Ascending aorta (tissue), 2 donors: ENCODE measurements at regions not wholly inside any gene's neighbourhood (a gene's known extent, or its start where the extent isn't known, plus 50 kb on each side); places are given as distances from the start of the nearest gene placed in this dataset.

Experiments
- DNase-seq, 2 donors: peaks; one replicate each; pipeline ENCODE4 v3.0.0-alpha.2; 2019; ENCODE audit warnings: low spot score in 2 of 2
- H3K27ac ChIP-seq, 2 donors: fragments of 200-600 bp; sonication (generic); one replicate each; pipeline ENCODE4 v1.5.1; 2016 to 2017; ENCODE audit warnings: mild to moderate bottlenecking in 1 of 2
- H3K27me3 ChIP-seq: fragments of 200-600 bp; sonication (generic); one replicate; pipeline ENCODE4 v1.5.1; 2017
- H3K36me3 ChIP-seq, 2 donors: fragments of 200-600 bp; sonication (generic); one replicate each; pipeline ENCODE4 v1.5.1; 2016
- H3K4me1 ChIP-seq, 2 donors: fragments of 200-600 bp; sonication (generic); one replicate each; pipeline ENCODE4 v1.5.1; 2016 to 2017; ENCODE audit warnings: mild to moderate bottlenecking in 1 of 2
- H3K4me3 ChIP-seq, 2 donors: fragments of 200-600 bp; sonication (generic); one replicate each; pipeline ENCODE4 v1.5.1; 2016 to 2017; ENCODE audit warnings: mild to moderate bottlenecking in 1 of 2
- H3K9me3 ChIP-seq, 2 donors: fragments of 200-600 bp; sonication (generic); one replicate each; pipeline ENCODE4 v1.5.1; 2016
- intact Hi-C: fragments of 100-400 bp; cut with DNase I; formaldehyde crosslinking; loops from one replicate; pipeline ENCODE4 v1.15.1; 2023
- TF ChIP-seq, protein P1 (sequence below), 3 experiments: fragments of 200-600 bp in 2 of 3; fragments of 450-650 bp in 1 of 3; sonication (generic) in 2 of 3; IDR thresholded peaks; one replicate each; pipeline ENCODE4 v1.5.1; 2016 to 2019; ENCODE audit warnings: antibody characterized with exemption in 3 of 3, mild to moderate bottlenecking in 1 of 3, moderate library complexity in 1 of 3

DNA sequence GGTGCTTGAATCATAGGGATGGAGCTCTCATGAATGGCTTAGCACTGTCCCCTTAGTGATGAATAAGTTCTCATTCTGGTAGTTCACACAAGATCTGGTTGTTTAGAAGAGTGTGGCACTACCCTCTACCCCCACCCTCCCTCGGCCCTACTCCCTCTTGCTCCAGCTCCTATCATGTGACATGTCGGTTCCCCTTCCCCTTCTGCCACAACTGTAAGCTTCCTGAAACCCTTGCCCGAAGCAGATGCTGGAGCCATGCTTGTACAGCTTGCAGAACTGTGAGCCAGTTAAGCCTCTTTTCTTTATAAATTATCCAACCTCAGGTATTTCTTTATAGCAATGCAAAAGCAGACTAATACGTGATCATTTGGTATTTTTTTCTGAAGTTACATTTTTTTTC, 1012.6 kb downstream of the BCL11A start:
- DNase-seq, result no peak
- intact Hi-C loops, result no loop called here
- TF ChIP-seq, protein P1, sequence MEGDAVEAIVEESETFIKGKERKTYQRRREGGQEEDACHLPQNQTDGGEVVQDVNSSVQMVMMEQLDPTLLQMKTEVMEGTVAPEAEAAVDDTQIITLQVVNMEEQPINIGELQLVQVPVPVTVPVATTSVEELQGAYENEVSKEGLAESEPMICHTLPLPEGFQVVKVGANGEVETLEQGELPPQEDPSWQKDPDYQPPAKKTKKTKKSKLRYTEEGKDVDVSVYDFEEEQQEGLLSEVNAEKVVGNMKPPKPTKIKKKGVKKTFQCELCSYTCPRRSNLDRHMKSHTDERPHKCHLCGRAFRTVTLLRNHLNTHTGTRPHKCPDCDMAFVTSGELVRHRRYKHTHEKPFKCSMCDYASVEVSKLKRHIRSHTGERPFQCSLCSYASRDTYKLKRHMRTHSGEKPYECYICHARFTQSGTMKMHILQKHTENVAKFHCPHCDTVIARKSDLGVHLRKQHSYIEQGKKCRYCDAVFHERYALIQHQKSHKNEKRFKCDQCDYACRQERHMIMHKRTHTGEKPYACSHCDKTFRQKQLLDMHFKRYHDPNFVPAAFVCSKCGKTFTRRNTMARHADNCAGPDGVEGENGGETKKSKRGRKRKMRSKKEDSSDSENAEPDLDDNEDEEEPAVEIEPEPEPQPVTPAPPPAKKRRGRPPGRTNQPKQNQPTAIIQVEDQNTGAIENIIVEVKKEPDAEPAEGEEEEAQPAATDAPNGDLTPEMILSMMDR (IDR thresholded peaks at IDR 0.05), result no peak
- Histone ChIP-seq H3K36me3 (no peaks in the 10 kb centered on the region), H3K9me3 (no peaks in the 10 kb centered on the region), H3K27ac (no peak overlapping the region), H3K4me1 (no peaks in the 10 kb centered on the region), H3K27me3 (no peaks in the 10 kb centered on the region), H3K4me3 (no peak overlapping the region)

DNA sequence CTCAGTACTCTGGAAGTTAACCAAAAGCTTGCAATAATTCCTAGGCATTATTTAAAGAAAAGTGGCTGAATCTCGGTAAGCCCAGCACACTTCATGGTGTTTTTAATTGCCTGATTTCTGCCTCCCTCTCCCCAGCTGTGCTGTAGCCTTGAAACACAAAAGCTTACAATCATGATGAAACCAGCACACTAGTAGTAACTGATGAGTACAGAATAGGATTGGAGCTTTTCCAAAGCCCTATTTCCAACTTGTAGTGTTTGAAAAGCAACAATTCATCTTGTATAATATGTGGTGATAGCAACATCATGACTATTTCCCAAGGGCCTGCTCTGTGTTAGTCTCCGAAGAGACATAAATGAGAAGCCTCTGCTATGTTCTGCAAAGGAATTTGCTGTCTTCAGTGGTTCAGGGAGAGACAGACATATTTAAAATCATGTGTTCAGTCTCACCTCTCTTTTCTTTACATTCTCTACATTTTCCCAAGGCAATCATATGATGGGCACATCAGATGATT, 1015.0 kb downstream of the BCL11A start:
- DNase-seq, result no peak

DNA sequence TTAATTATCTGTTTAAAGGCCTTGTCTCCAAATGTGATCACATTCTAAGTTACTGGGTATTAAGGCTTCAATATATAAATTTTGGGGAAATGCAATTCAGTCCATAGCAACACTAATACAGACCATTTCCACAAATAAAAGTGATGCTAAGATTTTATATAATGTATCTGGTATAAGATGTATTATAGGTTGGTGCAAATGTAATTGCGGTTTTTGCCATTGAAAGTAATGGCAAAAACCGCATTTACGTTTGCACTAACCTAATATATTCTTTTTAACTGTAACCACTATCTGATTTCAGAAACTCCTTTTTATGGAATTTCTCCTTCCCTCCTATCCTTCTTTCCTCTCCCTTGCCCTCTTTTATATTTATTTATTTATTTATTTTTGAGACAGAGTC, 1020.6 kb downstream of the BCL11A start:
- H3K36me3 ChIP-seq, result no peaks in the 10 kb centered on the region

More for the DNA sequence above, 1015.0 kb downstream of the BCL11A start:
- no peaks in the 10 kb centered on the region for H3K36me3 ChIP-seq
- H3K9me3 ChIP-seq, result no peaks in the 10 kb centered on the region
- no peaks in the 10 kb centered on the region for H3K27me3 ChIP-seq
- no peak overlapping the region for H3K4me3 ChIP-seq
- H3K4me1 ChIP-seq, result no peaks in the 10 kb centered on the region
- intact Hi-C loops, result no loop called here
- H3K27ac ChIP-seq, result no peak overlapping the region
- TF ChIP-seq, protein P1 (IDR thresholded peaks at IDR 0.05), result no peak

DNA sequence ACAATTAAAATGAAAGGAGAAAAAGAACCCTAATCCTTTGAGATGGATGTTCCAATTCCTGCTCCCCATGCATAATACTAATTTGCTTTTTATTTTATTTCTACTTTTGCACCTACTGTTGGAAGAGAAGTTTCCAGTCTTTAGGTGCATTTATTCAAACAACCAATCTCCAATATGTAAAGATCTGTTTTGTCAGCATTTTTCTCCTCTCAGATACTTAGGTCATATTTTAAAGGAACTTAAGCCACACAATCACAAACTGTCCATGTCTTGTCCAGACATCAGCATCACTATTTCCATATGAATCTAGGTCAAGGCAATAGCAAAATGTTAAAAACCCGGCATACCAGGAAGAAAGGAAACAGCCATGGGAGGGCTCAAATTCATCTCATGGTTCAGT, 1023.2 kb downstream of the BCL11A start:
- TF ChIP-seq, protein P1 (IDR thresholded peaks at IDR 0.05), result no peak
- no peak overlapping the region for H3K27ac ChIP-seq
- H3K4me1 ChIP-seq, result no peaks in the 10 kb centered on the region
- no peak overlapping the region for H3K4me3 ChIP-seq
- DNase-seq, result no peak
- no peaks in the 10 kb centered on the region for H3K27me3 ChIP-seq
- intact Hi-C loops, result no loop called here
- no peaks in the 10 kb centered on the region for H3K36me3 ChIP-seq
- no peaks in the 10 kb centered on the region for H3K9me3 ChIP-seq

More for the DNA sequence above, 1020.6 kb downstream of the BCL11A start:
- Histone ChIP-seq H3K4me1 (no peaks in the 10 kb centered on the region), H3K9me3 (no peaks in the 10 kb centered on the region), H3K27me3 (no peaks in the 10 kb centered on the region), H3K27ac (no peak overlapping the region), H3K4me3 (no peak overlapping the region)
- TF ChIP-seq, protein P1 (IDR thresholded peaks at IDR 0.05), result no peak
- DNase-seq, result no peak
- intact Hi-C loops, result no loop called here

DNA sequence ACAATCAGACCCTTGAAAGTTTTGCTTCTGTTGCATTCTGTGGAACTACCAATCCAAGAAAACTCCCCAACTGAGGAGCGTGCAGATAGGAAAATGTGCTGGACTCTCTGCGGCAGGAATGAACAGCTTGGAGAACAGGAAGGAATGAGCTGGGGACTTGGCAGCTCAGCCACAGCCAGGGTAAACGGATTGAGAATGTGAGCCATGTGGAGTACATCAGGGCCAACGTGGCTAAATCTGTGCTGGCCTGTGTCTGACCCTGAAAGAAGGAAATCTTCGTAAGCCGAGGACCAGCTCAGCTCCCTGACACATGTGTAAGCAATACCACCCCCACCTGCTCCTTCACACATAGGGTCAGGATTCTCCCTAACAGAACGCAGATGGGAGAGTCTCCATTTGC, 1023.7 kb downstream of the BCL11A start:
- Histone ChIP-seq H3K27me3 (no peaks in the 10 kb centered on the region), H3K4me3 (no peak overlapping the region), H3K4me1 (no peaks in the 10 kb centered on the region), H3K27ac (no peak overlapping the region), H3K9me3 (no peaks in the 10 kb centered on the region), H3K36me3 (no peaks in the 10 kb centered on the region)
- intact Hi-C loops, result no loop called here
- TF ChIP-seq, protein P1 (IDR thresholded peaks at IDR 0.05), result no peak
- DNase-seq, result no peak

DNA sequence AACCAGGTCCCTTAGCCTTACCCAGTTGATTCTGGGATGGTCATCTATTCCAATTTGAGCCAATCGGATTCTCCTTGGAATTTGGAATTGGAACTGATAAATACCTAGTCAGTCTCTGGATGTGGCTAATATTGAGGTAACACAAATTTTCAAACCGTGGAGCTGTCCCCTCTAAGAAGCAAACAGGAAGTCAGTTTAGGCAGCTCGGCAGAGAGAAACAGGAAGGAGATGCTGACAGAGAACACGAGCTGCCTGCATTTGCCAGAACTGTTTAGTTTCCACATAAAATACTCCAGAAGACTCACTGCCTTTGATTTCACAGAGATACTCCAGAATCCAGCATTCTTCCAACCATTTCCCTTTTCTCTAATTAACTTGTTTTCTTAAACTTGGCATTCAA, 1024.9 kb downstream of the BCL11A start:
- Histone ChIP-seq H3K27ac (no peak overlapping the region), H3K4me1 (no peaks in the 10 kb centered on the region), H3K36me3 (no peaks in the 10 kb centered on the region), H3K27me3 (no peaks in the 10 kb centered on the region), H3K9me3 (no peaks in the 10 kb centered on the region), H3K4me3 (no peak overlapping the region)
- intact Hi-C loops, result no loop called here
- TF ChIP-seq, protein P1 (IDR thresholded peaks at IDR 0.05), result no peak
- no peak for DNase-seq
